ENCODE measurements at regions not wholly inside any gene's neighbourhood (a gene's known extent, or its start where the extent isn't known, plus 50 kb on each side); places are given as distances from the start of the nearest gene placed in this dataset.

DNA sequence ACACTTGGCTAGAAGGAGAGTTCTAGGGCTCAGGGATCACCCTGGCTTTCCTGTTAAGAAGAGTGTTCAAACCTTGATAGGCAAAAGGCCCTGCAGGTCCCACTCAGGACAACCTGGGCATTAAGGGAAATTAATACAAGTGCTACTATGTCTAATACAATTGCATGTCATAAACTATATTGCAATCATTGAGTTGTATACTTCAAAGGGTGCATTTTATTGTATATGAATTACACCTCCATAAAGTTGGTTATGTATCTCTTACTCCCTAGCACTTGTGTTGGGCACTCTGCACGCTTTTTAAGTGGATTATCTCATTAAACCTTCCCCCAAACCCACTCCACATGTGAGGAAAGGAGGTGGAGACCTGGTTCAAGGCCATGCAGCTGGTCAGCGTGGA, 172.1 kb upstream of the GLI2 start:
- no peaks in the 10 kb centered on the region for H3K27me3 ChIP-seq (replicated peaks; ENCODE audit: insufficient read depth, low read depth, low read length, poor library complexity)
- no peaks in the 10 kb centered on the region for H3K36me3 ChIP-seq (ENCODE audit: insufficient read depth, low read length, poor library complexity, severe bottlenecking)
- no TSS peak for BruUV-seq (replicated peaks)
- H3K27ac ChIP-seq (ENCODE audit: low read depth, low read length, poor library complexity, severe bottlenecking), result no peak overlapping the region
- H3K4me3 ChIP-seq (ENCODE audit: low read depth, low read length, poor library complexity, severe bottlenecking), result no peak overlapping the region
- no peak for TF ChIP-seq EZH2 (IDR thresholded peaks at IDR 0.05; ENCODE audit: borderline replicate concordance, low read depth, low read length, poor library complexity, severe bottlenecking)
- TF ChIP-seq, protein P1, sequence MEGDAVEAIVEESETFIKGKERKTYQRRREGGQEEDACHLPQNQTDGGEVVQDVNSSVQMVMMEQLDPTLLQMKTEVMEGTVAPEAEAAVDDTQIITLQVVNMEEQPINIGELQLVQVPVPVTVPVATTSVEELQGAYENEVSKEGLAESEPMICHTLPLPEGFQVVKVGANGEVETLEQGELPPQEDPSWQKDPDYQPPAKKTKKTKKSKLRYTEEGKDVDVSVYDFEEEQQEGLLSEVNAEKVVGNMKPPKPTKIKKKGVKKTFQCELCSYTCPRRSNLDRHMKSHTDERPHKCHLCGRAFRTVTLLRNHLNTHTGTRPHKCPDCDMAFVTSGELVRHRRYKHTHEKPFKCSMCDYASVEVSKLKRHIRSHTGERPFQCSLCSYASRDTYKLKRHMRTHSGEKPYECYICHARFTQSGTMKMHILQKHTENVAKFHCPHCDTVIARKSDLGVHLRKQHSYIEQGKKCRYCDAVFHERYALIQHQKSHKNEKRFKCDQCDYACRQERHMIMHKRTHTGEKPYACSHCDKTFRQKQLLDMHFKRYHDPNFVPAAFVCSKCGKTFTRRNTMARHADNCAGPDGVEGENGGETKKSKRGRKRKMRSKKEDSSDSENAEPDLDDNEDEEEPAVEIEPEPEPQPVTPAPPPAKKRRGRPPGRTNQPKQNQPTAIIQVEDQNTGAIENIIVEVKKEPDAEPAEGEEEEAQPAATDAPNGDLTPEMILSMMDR (conservative IDR thresholded peaks at IDR 0.05; ENCODE audit: low read depth, low read length), result no peak
- H3K4me1 ChIP-seq (ENCODE audit: insufficient read depth, low read length, poor library complexity, severe bottlenecking), result no peaks in the 10 kb centered on the region
- no peaks in the 10 kb centered on the region for H3K9me3 ChIP-seq (ENCODE audit: low read depth, low read length, poor library complexity, severe bottlenecking)
- no peak for DNase-seq (ENCODE audit: low spot score)
- POLR2A ChIA-PET (ENCODE audit: low non-redundant PET), result no interaction called here
- CTCF ChIA-PET, result no interaction called here
- intact Hi-C loops (cut with micrococcal nuclease; ENCODE audit: unreplicated experiment), result no loop called here

DNA sequence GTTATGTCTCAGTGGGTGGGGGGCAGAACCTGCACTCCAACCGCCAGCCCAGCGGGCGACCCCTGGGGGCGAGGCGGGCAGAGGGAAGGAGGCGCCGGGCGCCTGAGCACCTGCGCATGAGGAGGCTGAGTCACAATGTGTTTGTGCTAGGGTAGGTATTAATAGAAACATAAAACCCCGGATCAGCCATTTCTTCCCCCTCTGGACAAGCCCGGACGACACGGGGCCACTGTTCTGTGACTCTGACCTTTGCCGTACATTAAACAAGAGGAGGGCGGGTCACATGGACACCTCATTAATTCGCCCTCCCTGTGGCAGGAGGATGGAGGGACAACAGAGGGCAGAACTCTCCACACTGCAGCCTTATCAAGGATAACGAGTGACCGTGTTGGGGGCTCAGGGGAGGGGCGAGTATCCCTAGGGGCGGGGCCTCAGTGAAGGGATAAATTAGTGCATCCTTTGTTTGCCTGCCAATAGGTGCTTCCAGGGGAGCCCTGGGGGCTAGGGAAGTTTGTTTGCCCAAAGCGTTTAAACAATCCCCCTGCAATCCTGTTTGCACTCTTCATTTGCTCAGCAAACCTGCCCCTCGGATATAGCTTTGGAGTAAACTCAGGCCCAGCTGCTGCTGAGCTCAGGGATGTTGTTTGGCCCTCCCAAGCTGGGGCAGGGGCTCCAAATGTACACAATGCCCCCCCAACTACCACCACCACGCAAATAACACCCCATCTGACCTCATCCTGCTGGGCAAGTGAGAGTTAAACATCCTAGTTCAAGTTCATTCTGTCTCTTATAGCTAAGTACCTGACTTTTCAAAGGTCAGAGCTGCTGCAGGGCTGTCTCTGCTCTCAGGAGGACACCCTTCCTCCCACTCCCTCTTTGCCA, 171.2 kb upstream of the GLI2 start:
- BruUV-seq (replicated peaks), result no TSS peak
- ChIA-PET POLR2A (ENCODE audit: low non-redundant PET) (no interaction called here), CTCF (no interaction called here)
- no peak overlapping the region for H3K27ac ChIP-seq (ENCODE audit: low read depth, low read length, poor library complexity, severe bottlenecking)
- H3K9me3 ChIP-seq (ENCODE audit: low read depth, low read length, poor library complexity, severe bottlenecking), result no peaks in the 10 kb centered on the region
- intact Hi-C loops (cut with micrococcal nuclease; ENCODE audit: unreplicated experiment), result no loop called here
- no peak for DNase-seq (ENCODE audit: low spot score)
- no peaks in the 10 kb centered on the region for H3K4me1 ChIP-seq (ENCODE audit: insufficient read depth, low read length, poor library complexity, severe bottlenecking)
- no peaks in the 10 kb centered on the region for H3K27me3 ChIP-seq (replicated peaks; ENCODE audit: insufficient read depth, low read depth, low read length, poor library complexity)
- TF ChIP-seq, protein P1 (conservative IDR thresholded peaks at IDR 0.05; ENCODE audit: low read depth, low read length), result no peak
- TF ChIP-seq EZH2 (IDR thresholded peaks at IDR 0.05; ENCODE audit: borderline replicate concordance, low read depth, low read length, poor library complexity, severe bottlenecking), result no peak
- no peak overlapping the region for H3K4me3 ChIP-seq (ENCODE audit: low read depth, low read length, poor library complexity, severe bottlenecking)
- no peaks in the 10 kb centered on the region for H3K36me3 ChIP-seq (ENCODE audit: insufficient read depth, low read length, poor library complexity, severe bottlenecking)

- no peak for DNase-seq (ENCODE audit: low spot score)
- intact Hi-C loops (cut with micrococcal nuclease; ENCODE audit: unreplicated experiment), result no loop called here
- Histone ChIP-seq H3K4me1 (ENCODE audit: insufficient read depth, low read length, poor library complexity, severe bottlenecking) (no peaks in the 10 kb centered on the region), H3K4me3 (ENCODE audit: low read depth, low read length, poor library complexity, severe bottlenecking) (no peak overlapping the region), H3K36me3 (ENCODE audit: insufficient read depth, low read length, poor library complexity, severe bottlenecking) (no peaks in the 10 kb centered on the region), H3K9me3 (ENCODE audit: low read depth, low read length, poor library complexity, severe bottlenecking) (no peaks in the 10 kb centered on the region), H3K27ac (ENCODE audit: low read depth, low read length, poor library complexity, severe bottlenecking) (no peak overlapping the region), H3K27me3 (replicated peaks; ENCODE audit: insufficient read depth, low read depth, low read length, poor library complexity) (no peaks in the 10 kb centered on the region)
- no TSS peak for BruUV-seq (replicated peaks)
- CTCF ChIA-PET, result no interaction called here
- POLR2A ChIA-PET (ENCODE audit: low non-redundant PET), result no interaction called here
- TF ChIP-seq EZH2 (IDR thresholded peaks at IDR 0.05; ENCODE audit: borderline replicate concordance, low read depth, low read length, poor library complexity, severe bottlenecking), result no peak
Observed at GRCh38 chr2:120565095-120565460, 170.6 kb upstream of the GLI2 start.

DNA sequence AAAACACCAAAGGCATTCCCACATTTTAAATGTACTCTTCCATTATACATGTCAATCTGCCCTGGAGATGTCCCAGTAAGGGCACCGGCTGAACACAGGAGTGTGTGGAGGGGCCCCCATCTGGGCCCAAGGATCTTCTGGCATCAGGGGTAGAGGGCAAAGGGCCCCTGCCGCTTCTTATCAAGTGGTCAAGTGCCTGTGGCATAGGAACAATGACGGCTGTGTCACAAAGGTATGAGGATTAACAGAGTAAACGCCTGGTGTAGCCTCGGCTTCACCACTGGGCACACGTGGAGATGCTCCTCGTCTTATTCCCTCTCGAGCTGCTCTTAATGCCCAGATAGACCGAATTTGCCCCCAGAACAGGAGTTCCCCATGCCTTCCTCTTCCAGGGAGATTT, 169.7 kb upstream of the GLI2 start:
- CTCF ChIA-PET, result no interaction called here

More for the DNA sequence above, 169.7 kb upstream of the GLI2 start:
- TF ChIP-seq, protein P1 (conservative IDR thresholded peaks at IDR 0.05; ENCODE audit: low read depth, low read length), result no peak
- no peak for TF ChIP-seq EZH2 (IDR thresholded peaks at IDR 0.05; ENCODE audit: borderline replicate concordance, low read depth, low read length, poor library complexity, severe bottlenecking)
- H3K4me1 ChIP-seq (ENCODE audit: insufficient read depth, low read length, poor library complexity, severe bottlenecking), result no peaks in the 10 kb centered on the region
- BruUV-seq (replicated peaks), result no TSS peak
- intact Hi-C loops (cut with micrococcal nuclease; ENCODE audit: unreplicated experiment), result no loop called here
- H3K9me3 ChIP-seq (ENCODE audit: low read depth, low read length, poor library complexity, severe bottlenecking), result no peaks in the 10 kb centered on the region
- H3K4me3 ChIP-seq (ENCODE audit: low read depth, low read length, poor library complexity, severe bottlenecking), result no peak overlapping the region
- no peak for DNase-seq (ENCODE audit: low spot score)
- H3K36me3 ChIP-seq (ENCODE audit: insufficient read depth, low read length, poor library complexity, severe bottlenecking), result no peaks in the 10 kb centered on the region
- POLR2A ChIA-PET (ENCODE audit: low non-redundant PET), result no interaction called here
- no peaks in the 10 kb centered on the region for H3K27me3 ChIP-seq (replicated peaks; ENCODE audit: insufficient read depth, low read depth, low read length, poor library complexity)
- H3K27ac ChIP-seq (ENCODE audit: low read depth, low read length, poor library complexity, severe bottlenecking), result no peak overlapping the region
